NT2/D1 (cell line): ENCODE measurements at regions not wholly inside any gene's neighbourhood (a gene's known extent, or its start where the extent isn't known, plus 50 kb on each side); places are given as distances from the start of the nearest gene placed in this dataset.

Experiments used
- YY1 ChIP-seq: IDR thresholded peaks from 2 replicates; pipeline ENCODE4 v1.6.1; 2011; ENCODE audit not compliant: insufficient read length, insufficient read depth
- ZNF274 ChIP-seq: IDR thresholded peaks from 2 replicates; pipeline ENCODE4 v1.6.1; 2011; ENCODE audit warnings: mild to moderate bottlenecking, low read depth, low read length

DNA sequence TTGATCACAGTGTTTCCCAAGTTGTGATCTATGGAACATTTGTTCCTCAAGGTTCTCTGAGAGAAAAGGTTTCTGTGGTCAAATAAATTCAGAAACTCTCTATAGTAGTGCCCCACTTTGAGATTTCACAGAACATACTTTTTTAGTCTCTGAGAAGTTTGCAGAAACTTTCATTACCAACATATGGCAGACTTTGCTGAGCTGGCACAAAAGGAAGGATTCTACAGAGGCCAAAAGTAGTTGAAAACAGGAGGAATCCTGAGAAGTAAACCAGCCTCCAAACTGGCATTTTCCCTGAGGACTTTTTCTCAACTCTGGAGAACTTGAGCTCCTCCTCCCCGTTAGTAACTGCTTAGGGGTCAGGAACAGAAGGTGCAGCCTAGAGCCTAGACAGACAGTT lies 117.8 kb upstream of the ESX1 start:
- TF ChIP-seq ZNF274 (no peak), YY1 (no peak)
